Right cardiac atrium (tissue), 5 donors: ENCODE measurements at regions not wholly inside any gene's neighbourhood (a gene's known extent, or its start where the extent isn't known, plus 50 kb on each side); places are given as distances from the start of the nearest gene placed in this dataset.

ENCODE experiments used
- ATAC-seq, 2 donors: fragments of 200-7000 bp; cut with Tn5 transposase; one replicate each; pipeline versions ENCODE4 v1.8.0 to v1.9.1; 2020; ENCODE audit warnings: moderate library complexity in 2 of 2, mild to moderate bottlenecking in 1 of 2
- DNase-seq, 3 donors: peaks; one replicate each; pipeline ENCODE4 v3.0.0-alpha.2; 2020
- H3K27ac ChIP-seq: one replicate; pipeline ENCODE4 v1.5.1; 2013; ENCODE audit warnings: mild to moderate bottlenecking, low read length, control low read depth, moderate library complexity
- H3K27me3 ChIP-seq: one replicate; pipeline ENCODE4 v1.6.1; 2013; ENCODE audit not compliant: control insufficient read depth, insufficient read depth
- H3K4me1 ChIP-seq: one replicate; pipeline ENCODE4 v1.6.1; 2013; ENCODE audit warnings: low read length; ENCODE audit not compliant: control insufficient read depth, insufficient read depth
- H3K4me3 ChIP-seq: one replicate; pipeline ENCODE4 v1.5.1; 2013; ENCODE audit warnings: low read length, control low read depth
- H3K9me3 ChIP-seq: one replicate; pipeline ENCODE4 v1.6.1; 2013; ENCODE audit warnings: low read length; ENCODE audit not compliant: control insufficient read depth
- WGBS: extraction: QIAGEN DNeasy Blood & Tissue Kit; methylation state at CpG from one replicate; pipeline ENCODE4 v1.1.7; 2013; 5-methylcytosine and 5-hydroxymethylcytosine counted together
- intact Hi-C, 4 donors: fragments of 100-400 bp; cut with DNase I; formaldehyde crosslinking; loops; one replicate each; pipeline versions ENCODE4 v1.11.0 to v1.14.0; 2022 to 2023
- donor health status: healthy with polysubstance abuse.
- donor health status: DM: no; HTN: yes; CAD: no.
- donor health status: DM: no; HTN: no; CAD: no.
- donor health status: DM: no; HTN: yes; CAD: no; lungs with severe emphysema.
- donor health status: DM: yes; HTN: yes; CAD: no.

GRCh38 chr4:55251896-55252295 is 94.1 kb upstream of the SRD5A3 start:
- H3K27ac ChIP-seq = no peak overlapping the region
- DNase-seq (no peak), ATAC-seq (no peak)
- intact Hi-C loops = no loop called here
- no peaks in the 10 kb centered on the region for H3K27me3 ChIP-seq
- no peaks in the 10 kb centered on the region for H3K9me3 ChIP-seq
- no peak overlapping the region for H3K4me3 ChIP-seq
- H3K4me1 ChIP-seq = peaks cover 2% of the 10 kb centered on the region
- 84% methylated on average over 5 of the region's 5 CpGs for WGBS

- Histone ChIP-seq H3K27ac (no peak overlapping the region), H3K9me3 (no peaks in the 10 kb centered on the region), H3K4me1 (peaks cover 2% of the 10 kb centered on the region), H3K4me3 (no peak overlapping the region), H3K27me3 (no peaks in the 10 kb centered on the region)
- no peak for ATAC-seq
- intact Hi-C loops = no loop called here
- WGBS = 81% methylated on average over 8 of the region's 8 CpGs
- no peak for DNase-seq
Measured at GRCh38 chr4:55253948-55254593, 92.0 kb upstream of the SRD5A3 start.

- no peak overlapping the region for H3K4me3 ChIP-seq
- H3K9me3 ChIP-seq = no peaks in the 10 kb centered on the region
- intact Hi-C loops = no loop called here
- H3K27me3 ChIP-seq = no peaks in the 10 kb centered on the region
- H3K27ac ChIP-seq = no peak overlapping the region
- DNase-seq = no peak
- ATAC-seq = no peak
- WGBS = 54% methylated on average over 1 of the region's 1 CpG
- H3K4me1 ChIP-seq = peaks cover 2% of the 10 kb centered on the region
Measured at GRCh38 chr4:55255179-55255578, 90.9 kb upstream of the SRD5A3 start.

- H3K27ac ChIP-seq = no peak overlapping the region
- no peaks in the 10 kb centered on the region for H3K27me3 ChIP-seq
- H3K4me1 ChIP-seq = peaks cover 3% of the 10 kb centered on the region
- WGBS = 18% methylated on average over 6 of the region's 6 CpGs
- intact Hi-C loops = no loop called here
- DNase-seq (no peak), ATAC-seq (peak; percentile 71 to 81)
- no peak overlapping the region for H3K4me3 ChIP-seq
- no peaks in the 10 kb centered on the region for H3K9me3 ChIP-seq
Measured at GRCh38 chr4:55256787-55257186, 89.3 kb upstream of the SRD5A3 start.

- intact Hi-C loops = no loop called here
- H3K27me3 ChIP-seq = no peaks in the 10 kb centered on the region
- whole genome bisulfite sequencing = 49% methylated on average over 5 of the region's 5 CpGs
- peaks cover 3% of the 10 kb centered on the region for H3K4me1 ChIP-seq
- ATAC-seq = no peak
- H3K27ac ChIP-seq = no peak overlapping the region
- no peak for DNase-seq
- no peaks in the 10 kb centered on the region for H3K9me3 ChIP-seq
- H3K4me3 ChIP-seq = no peak overlapping the region
Measured at GRCh38 chr4:55258152-55258865, 87.7 kb upstream of the SRD5A3 start.

GRCh38 chr4:55259294-55259693 is 86.7 kb upstream of the SRD5A3 start:
- Histone ChIP-seq H3K4me1 (peaks cover 3% of the 10 kb centered on the region), H3K4me3 (no peak overlapping the region), H3K27me3 (no peaks in the 10 kb centered on the region), H3K9me3 (no peaks in the 10 kb centered on the region), H3K27ac (no peak overlapping the region)
- ATAC-seq (peak in 1 of 2 donors; percentile 45), DNase-seq (no peak)
- WGBS = 39% methylated on average over 3 of the region's 3 CpGs
- intact Hi-C loops = no loop called here

GRCh38 chr4:55269470-55269869 is 76.6 kb upstream of the SRD5A3 start:
- Histone ChIP-seq H3K9me3 (no peaks in the 10 kb centered on the region), H3K4me3 (no peak overlapping the region), H3K4me1 (no peaks in the 10 kb centered on the region), H3K27me3 (no peaks in the 10 kb centered on the region), H3K27ac (peak overlapping the region; percentile 52)
- DNase-seq = no peak
- intact Hi-C loops = no loop called here
- WGBS = 67% methylated on average over 2 of the region's 2 CpGs
- peak in 1 of 2 donors; percentile 65 for ATAC-seq

GRCh38 chr4:55269995-55270394 is 76.0 kb upstream of the SRD5A3 start:
- no peaks in the 10 kb centered on the region for H3K27me3 ChIP-seq
- no peaks in the 10 kb centered on the region for H3K9me3 ChIP-seq
- intact Hi-C loops = no loop called here
- H3K4me1 ChIP-seq = no peaks in the 10 kb centered on the region
- DNase-seq (peak; percentile 51 to 68 (median 63)), ATAC-seq (peak; percentile 89 to 99)
- H3K4me3 ChIP-seq = no peak overlapping the region
- 32% methylated on average over 4 of the region's 4 CpGs for WGBS
- no peak overlapping the region for H3K27ac ChIP-seq

- ATAC-seq = no peak
- Histone ChIP-seq H3K27ac (no peak overlapping the region), H3K4me1 (no peaks in the 10 kb centered on the region), H3K9me3 (no peaks in the 10 kb centered on the region), H3K4me3 (no peak overlapping the region), H3K27me3 (no peaks in the 10 kb centered on the region)
- WGBS = 79% methylated on average over 2 of the region's 2 CpGs
- intact Hi-C loops = no loop called here
- DNase-seq = no peak
Measured at GRCh38 chr4:55270481-55270880, 75.6 kb upstream of the SRD5A3 start.

- 81% methylated on average over 2 of the region's 2 CpGs for WGBS
- Histone ChIP-seq H3K4me1 (no peaks in the 10 kb centered on the region), H3K4me3 (no peak overlapping the region), H3K27ac (no peak overlapping the region), H3K27me3 (no peaks in the 10 kb centered on the region), H3K9me3 (no peaks in the 10 kb centered on the region)
- intact Hi-C loops = no loop called here
- ATAC-seq (no peak), DNase-seq (no peak)
Measured at GRCh38 chr4:55272102-55272501, 73.9 kb upstream of the SRD5A3 start.

- intact Hi-C loops = no loop called here
- no peaks in the 10 kb centered on the region for H3K4me1 ChIP-seq
Measured at GRCh38 chr4:55272589-55272988, 73.5 kb upstream of the SRD5A3 start.

More at GRCh38 chr4:55272589-55272988, 73.5 kb upstream of the SRD5A3 start:
- DNase-seq (no peak), ATAC-seq (no peak)
- Histone ChIP-seq H3K4me3 (no peak overlapping the region), H3K27ac (no peak overlapping the region), H3K9me3 (no peaks in the 10 kb centered on the region), H3K27me3 (no peaks in the 10 kb centered on the region)
- WGBS = 92% methylated on average over 8 of the region's 8 CpGs
